MCF 10A (cell line): ENCODE measurements at regions not wholly inside any gene's neighbourhood (a gene's known extent, or its start where the extent isn't known, plus 50 kb on each side); places are given as distances from the start of the nearest gene placed in this dataset.
"Not testable (repeated sequence)": the region's sequence is repeated elsewhere in the genome, so short reads cannot be mapped to it uniquely, and the experiment has no call there.

Source experiments
- BruUV-seq: library from RNA; stranded (reverse); fragments of 400-500 nt; replicated peaks from 2 replicates; lab custom pipeline; 2021; lab: Mats Ljungman, UMichigan
- CTCF ChIA-PET: fragments of 300-600 bp; sonication (Branson Sonifier 250); formaldehyde crosslinking; extraction: SDS; loops from one replicate; lab custom pipeline; 2021; ENCODE audit warnings: antibody characterized with exemption, inconsistent platforms; lab: Yijun Ruan, JAX
- POLR2A ChIA-PET: fragments of 300-600, 350-650 bp; sonication (Branson Sonifier 250); formaldehyde crosslinking; extraction: SDS; loops from one replicate; lab custom pipeline; 2020; ENCODE audit warnings: antibody characterized with exemption, inconsistent platforms; lab: Yijun Ruan, JAX
- DNase-seq: peaks from one replicate; pipeline ENCODE4 v3.0.0-alpha.2; 2018; ENCODE audit not compliant: unreplicated experiment
- H3K27ac Mint-ChIP-seq: one replicate; pipeline ENCODE4 v1.8.0; 2022; ENCODE audit warnings: mild to moderate bottlenecking, low read depth, mixed read lengths; ENCODE audit not compliant: unreplicated experiment
- H3K27me3 Mint-ChIP-seq: one replicate; pipeline ENCODE4 v1.8.0; 2022; ENCODE audit warnings: mixed read lengths; ENCODE audit not compliant: insufficient read depth, unreplicated experiment
- H3K36me3 Mint-ChIP-seq: one replicate; pipeline ENCODE4 v1.8.0; 2022; ENCODE audit warnings: mild to moderate bottlenecking, moderate library complexity, mixed read lengths; ENCODE audit not compliant: insufficient read depth, unreplicated experiment
- H3K4me1 Mint-ChIP-seq: one replicate; pipeline ENCODE4 v1.8.0; 2022; ENCODE audit warnings: mixed read lengths; ENCODE audit not compliant: insufficient read depth, unreplicated experiment
- H3K4me3 Mint-ChIP-seq: one replicate; pipeline ENCODE4 v1.8.0; 2022; ENCODE audit warnings: mild to moderate bottlenecking, moderate library complexity, mixed read lengths; ENCODE audit not compliant: unreplicated experiment
- H3K9me3 Mint-ChIP-seq: one replicate; pipeline ENCODE4 v1.8.0; 2022; ENCODE audit warnings: mixed read lengths; ENCODE audit not compliant: unreplicated experiment
- CTCF ChIP-seq: fragments of 200-600 bp; IDR thresholded peaks from one replicate; pipeline ENCODE4 v1.8.0; 2022; ENCODE audit warnings: antibody characterized with exemption, mild to moderate bottlenecking; ENCODE audit not compliant: unreplicated experiment
- intact Hi-C: fragments of 100-400 bp; cut with micrococcal nuclease; formaldehyde crosslinking; loops from 2 replicates; pipeline ENCODE4 v1.14.1; 2022

DNA sequence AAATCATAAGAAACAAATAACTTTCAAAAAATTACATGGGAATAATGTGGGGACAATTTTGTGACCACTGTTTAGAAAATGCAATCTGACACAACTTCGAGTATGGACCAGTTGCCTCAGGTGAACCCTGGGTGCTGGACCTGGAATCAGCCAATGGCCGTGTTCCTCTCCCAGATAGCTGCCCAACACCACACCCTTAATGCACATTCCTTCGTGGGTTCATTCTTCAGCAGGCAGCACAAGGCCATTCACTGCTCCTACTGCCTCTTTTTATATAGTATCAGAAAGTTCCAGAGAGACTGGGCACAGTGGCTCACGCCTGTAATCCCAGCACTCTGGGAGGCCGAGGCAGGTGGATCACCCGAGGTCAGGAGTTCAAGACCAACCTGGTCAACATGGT is 89.1 kb upstream of the PARD3 start:
- intact Hi-C loops = no loop called here
- BruUV-seq = no TSS peak
- ChIA-PET POLR2A (no interaction called here), CTCF (interaction anchor here (0.6 kb wide), 2 partner anchors 26 to 216 kb away, joined by 3 read pairs; no protein-coding TSS in a partner anchor)
- H3K36me3 Mint-ChIP-seq = no peaks in the 10 kb centered on the region
- H3K9me3 Mint-ChIP-seq = no peaks in the 10 kb centered on the region
- no peak overlapping the region for H3K4me3 Mint-ChIP-seq
- H3K4me1 Mint-ChIP-seq = peaks cover 9% of the 10 kb centered on the region
- no peak overlapping the region for H3K27ac Mint-ChIP-seq
- H3K27me3 Mint-ChIP-seq = no peaks in the 10 kb centered on the region
- no peak for TF ChIP-seq CTCF
- no peak for DNase-seq

- Mint-ChIP-seq H3K27me3 (no peaks in the 10 kb centered on the region), H3K4me3 (no peak overlapping the region), H3K36me3 (no peaks in the 10 kb centered on the region), H3K27ac (peak overlapping the region; percentile 37), H3K4me1 (no peaks in the 10 kb centered on the region), H3K9me3 (no peaks in the 10 kb centered on the region)
- intact Hi-C loops = no loop called here
- CTCF ChIA-PET = no interaction called here
- POLR2A ChIA-PET = no interaction called here
- no TSS peak for BruUV-seq
- DNase-seq = no peak
- TF ChIP-seq CTCF = no peak
These were observed 84.1 kb upstream of the PARD3 start for GRCh38 chr10:34899161-34899560.

- H3K9me3 Mint-ChIP-seq = no peaks in the 10 kb centered on the region
- no peaks in the 10 kb centered on the region for H3K4me1 Mint-ChIP-seq
- POLR2A ChIA-PET = no interaction called here
These were observed 80.9 kb upstream of the PARD3 start for GRCh38 chr10:34895977-34896376.

GRCh38 chr10:34895046-34895445 is 80.0 kb upstream of the PARD3 start:
- not testable (repeated sequence) for BruUV-seq, H3K27ac Mint-ChIP-seq
- CTCF ChIA-PET = interaction anchor here (0.5 kb wide), 1 partner anchor 190 kb away, joined by 3 read pairs; no protein-coding TSS in a partner anchor

More at GRCh38 chr10:34895977-34896376, 80.9 kb upstream of the PARD3 start:
- BruUV-seq = no TSS peak
- no peak for TF ChIP-seq CTCF
- intact Hi-C loops = no loop called here
- no peak for DNase-seq
- CTCF ChIA-PET = no interaction called here
- Mint-ChIP-seq H3K27ac (no peak overlapping the region), H3K36me3 (no peaks in the 10 kb centered on the region), H3K4me3 (no peak overlapping the region), H3K27me3 (no peaks in the 10 kb centered on the region)

GRCh38 chr10:34892521-34892920 is 77.4 kb upstream of the PARD3 start:
- H3K9me3 Mint-ChIP-seq, H3K27ac Mint-ChIP-seq, intact Hi-C loops, BruUV-seq, POLR2A ChIA-PET, CTCF ChIA-PET, H3K36me3 Mint-ChIP-seq, DNase-seq, H3K27me3 Mint-ChIP-seq, H3K4me3 Mint-ChIP-seq: not testable (repeated sequence)
- peaks cover 12% of the 10 kb centered on the region for H3K4me1 Mint-ChIP-seq

More at GRCh38 chr10:34895046-34895445, 80.0 kb upstream of the PARD3 start:
- DNase-seq, H3K36me3 Mint-ChIP-seq, intact Hi-C loops, POLR2A ChIA-PET, H3K27me3 Mint-ChIP-seq, H3K4me3 Mint-ChIP-seq, H3K4me1 Mint-ChIP-seq, H3K9me3 Mint-ChIP-seq: not testable (repeated sequence)
